ENCODE measurements at regions not wholly inside any gene's neighbourhood (a gene's known extent, or its start where the extent isn't known, plus 50 kb on each side); places are given as distances from the start of the nearest gene placed in this dataset.
A peak's percentile ranks its signal among the peaks of the same experiment; 100 is the strongest.

DNA sequence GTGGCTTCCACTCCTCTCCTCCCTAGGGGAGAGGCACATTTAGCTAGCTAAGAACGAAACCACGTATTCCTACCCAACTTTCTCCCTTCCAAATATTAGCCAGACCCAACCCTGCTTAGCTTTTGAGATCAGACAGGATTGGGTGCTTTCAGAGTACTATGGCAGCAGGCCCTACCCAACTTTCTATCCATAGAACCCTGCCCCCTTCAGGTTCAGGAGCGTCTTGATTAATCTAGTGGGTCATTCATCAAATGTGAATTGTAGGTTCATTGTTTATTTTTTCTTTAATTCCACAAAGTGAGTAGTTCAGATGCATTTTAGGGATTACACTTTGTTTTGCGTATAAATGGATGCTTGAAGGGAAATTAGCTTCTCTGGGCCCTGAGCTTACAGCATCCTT lies 188.3 kb downstream of the MIB1 start:
- DNase-seq (ENCODE audit: low read depth in 1 of 2, low spot score in 1 of 2) = no peak
- Histone ChIP-seq H3K36me3 (no peaks in the 10 kb centered on the region), H3K4me1 (ENCODE audit: low read depth) (peaks cover 9% of the 10 kb centered on the region), H3K4me3 (no peak overlapping the region), H3K27me3 (no peaks in the 10 kb centered on the region), H3K9me3 (ENCODE audit: low read depth) (no peaks in the 10 kb centered on the region), H3K27ac (no peak overlapping the region)
- TF ChIP-seq CTCF (IDR thresholded peaks at IDR 0.05; ENCODE audit: low read depth, low read length) = no peak

GRCh38 chr18:21930177-21930576 lies 189.6 kb downstream of the MIB1 start:
- H3K27ac ChIP-seq = no peak overlapping the region
- no peak overlapping the region for H3K4me3 ChIP-seq
- DNase-seq (ENCODE audit: low read depth in 1 of 2, low spot score in 1 of 2) = no peak
- H3K4me1 ChIP-seq (ENCODE audit: low read depth) = peaks cover 20% of the 10 kb centered on the region
- H3K27me3 ChIP-seq = no peaks in the 10 kb centered on the region
- H3K9me3 ChIP-seq (ENCODE audit: low read depth) = no peaks in the 10 kb centered on the region
- H3K36me3 ChIP-seq = no peaks in the 10 kb centered on the region
- TF ChIP-seq CTCF (IDR thresholded peaks at IDR 0.05; ENCODE audit: low read depth, low read length) = no peak

DNA sequence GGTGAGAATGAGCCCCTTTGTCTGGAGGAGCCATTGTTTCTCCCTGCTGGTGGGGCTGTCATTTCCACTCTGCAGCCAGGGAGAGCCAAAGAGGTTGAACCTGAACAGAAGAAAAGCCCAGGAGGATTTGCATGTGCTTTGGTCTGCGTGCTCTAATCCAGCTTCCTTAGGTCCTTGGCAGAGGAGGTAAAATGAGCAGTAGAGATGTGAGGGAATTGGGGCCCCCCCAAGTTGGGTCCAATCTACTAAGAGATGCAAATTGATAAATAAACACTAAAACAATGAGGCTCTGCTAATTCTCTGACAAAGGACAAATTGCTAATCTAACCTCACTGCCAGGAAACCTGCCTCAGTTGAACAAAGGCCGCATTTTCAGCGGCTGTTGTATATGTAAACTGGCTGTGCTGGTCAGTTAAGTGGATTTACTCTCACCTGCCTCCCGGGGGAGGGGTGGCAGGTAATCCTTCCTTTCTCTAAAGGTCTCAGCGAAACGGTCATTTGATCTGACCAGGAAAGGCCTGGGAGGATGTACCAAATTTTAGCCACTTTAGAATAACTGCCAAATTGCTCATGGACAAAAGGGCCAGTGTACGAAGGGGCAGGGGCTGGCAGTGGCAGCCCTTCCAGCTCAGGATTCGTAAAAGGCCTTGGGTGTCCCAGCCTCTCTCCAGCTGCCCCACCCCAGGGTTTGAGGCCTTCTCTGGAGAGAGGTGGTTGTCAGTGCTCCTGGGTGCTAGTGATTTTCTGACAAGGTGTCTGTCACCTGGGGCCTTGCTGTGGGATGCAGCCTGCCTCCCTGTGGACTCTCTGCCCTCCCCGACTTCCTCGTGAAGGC lies 193.6 kb downstream of the MIB1 start:
- DNase-seq (ENCODE audit: low read depth in 1 of 2, low spot score in 1 of 2) = no peak
- H3K36me3 ChIP-seq = no peaks in the 10 kb centered on the region
- no peak for TF ChIP-seq CTCF (IDR thresholded peaks at IDR 0.05; ENCODE audit: low read depth, low read length)
- H3K27ac ChIP-seq = no peak overlapping the region
- H3K9me3 ChIP-seq (ENCODE audit: low read depth) = no peaks in the 10 kb centered on the region
- H3K4me1 ChIP-seq (ENCODE audit: low read depth) = peaks cover 20% of the 10 kb centered on the region
- H3K4me3 ChIP-seq = no peak overlapping the region
- no peaks in the 10 kb centered on the region for H3K27me3 ChIP-seq

DNA sequence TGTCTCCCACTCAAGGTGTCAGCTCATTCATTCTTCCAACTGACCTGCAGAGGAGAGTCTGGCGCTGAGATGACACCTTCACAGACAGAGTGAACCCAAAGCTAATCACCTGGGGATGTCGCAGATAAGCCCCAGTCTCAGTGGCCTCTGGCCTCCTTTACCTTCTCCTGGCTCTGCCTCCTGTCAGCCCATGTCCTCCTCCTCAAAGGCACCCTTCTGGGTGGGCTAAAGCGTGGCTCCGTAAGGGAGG lies 194.1 kb downstream of the MIB1 start:
- no peak for TF ChIP-seq CTCF (IDR thresholded peaks at IDR 0.05; ENCODE audit: low read depth, low read length)
- H3K4me1 ChIP-seq (ENCODE audit: low read depth) = peaks cover 20% of the 10 kb centered on the region
- no peak overlapping the region for H3K4me3 ChIP-seq
- H3K9me3 ChIP-seq (ENCODE audit: low read depth) = no peaks in the 10 kb centered on the region
- H3K36me3 ChIP-seq = no peaks in the 10 kb centered on the region
- no peak overlapping the region for H3K27ac ChIP-seq
- no peaks in the 10 kb centered on the region for H3K27me3 ChIP-seq
- DNase-seq (ENCODE audit: low read depth in 1 of 2, low spot score in 1 of 2) = no peak

GRCh38 chr18:21943456-21943855 lies 202.9 kb downstream of the MIB1 start:
- Histone ChIP-seq H3K9me3 (ENCODE audit: low read depth) (no peaks in the 10 kb centered on the region), H3K27ac (no peak overlapping the region), H3K4me3 (no peak overlapping the region), H3K27me3 (no peaks in the 10 kb centered on the region), H3K4me1 (ENCODE audit: low read depth) (no peaks in the 10 kb centered on the region), H3K36me3 (no peaks in the 10 kb centered on the region)
- no peak for TF ChIP-seq CTCF (IDR thresholded peaks at IDR 0.05; ENCODE audit: low read depth, low read length)
- DNase-seq (ENCODE audit: low read depth in 1 of 2, low spot score in 1 of 2) = peak in 1 of 2 donors; percentile 10
